Upper lobe of left lung (tissue), 6 donors: ENCODE measurements at regions not wholly inside any gene's neighbourhood (a gene's known extent, or its start where the extent isn't known, plus 50 kb on each side); places are given as distances from the start of the nearest gene placed in this dataset.

ENCODE experiments used
- ATAC-seq, 2 donors: fragments of 200-7000 bp; cut with Tn5 transposase; one replicate each; pipeline ENCODE4 v1.9.1; 2022; ENCODE audit warnings: mild to moderate bottlenecking in 2 of 2, moderate library complexity in 2 of 2; ENCODE audit not compliant: low FRiP score in 2 of 2
- DNase-seq, 2 donors: peaks; one replicate each; pipeline ENCODE4 v3.0.0-alpha.2; 2019 to 2020
- H3K27ac ChIP-seq, 4 donors: fragments of 200-600 bp; sonication (generic); one replicate each; pipeline ENCODE4 v1.5.1; 2016 to 2019
- H3K27me3 ChIP-seq, 4 donors: fragments of 200-600 bp; sonication (generic); one replicate each; pipeline ENCODE4 v1.5.1; 2017 to 2019
- H3K36me3 ChIP-seq, 4 donors: fragments of 200-600 bp; sonication (generic); one replicate each; pipeline ENCODE4 v1.5.1; 2016 to 2019
- H3K4me1 ChIP-seq, 4 donors: fragments of 200-600 bp; sonication (generic); one replicate each; pipeline ENCODE4 v1.5.1; 2018 to 2019
- H3K4me3 ChIP-seq, 4 donors: fragments of 200-600 bp; sonication (generic); one replicate each; pipeline ENCODE4 v1.5.1; 2017 to 2019; ENCODE audit warnings: mild to moderate bottlenecking in 2 of 4, moderate library complexity in 1 of 4
- H3K9me3 ChIP-seq, 4 donors: fragments of 200-600 bp; sonication (generic); one replicate each; pipeline ENCODE4 v1.5.1; 2018 to 2019
- EP300 ChIP-seq, 4 donors: sonication (generic); formaldehyde crosslinking; IDR thresholded peaks; one replicate each; pipeline ENCODE4 v1.5.1; 2017; ENCODE audit warnings: antibody characterized with exemption in 4 of 4, control low read depth in 2 of 4
- POLR2A ChIP-seq, 4 donors: fragments of 450-650 bp; IDR thresholded peaks; one replicate each; pipeline ENCODE4 v1.5.1; 2016 to 2017; ENCODE audit warnings: antibody characterized with exemption in 4 of 4, mild to moderate bottlenecking in 2 of 4
- POLR2AphosphoS5 ChIP-seq, 2 donors: sonication (generic); formaldehyde crosslinking; IDR thresholded peaks; one replicate each; pipeline ENCODE4 v1.5.1; 2017; ENCODE audit warnings: antibody characterized with exemption in 2 of 2
- WGBS, 2 donors: methylation state at CpG; one replicate each; pipeline ENCODE4 v1.1.5; 2017 to 2018; 5-methylcytosine and 5-hydroxymethylcytosine counted together
- TF ChIP-seq, protein P1 (sequence below), 6 experiments: fragments of 450-650 bp in 4 of 6; fragments of 200-600 bp in 2 of 6; sonication (generic) in 2 of 6; IDR thresholded peaks; one replicate each; pipeline ENCODE4 v1.5.1; 2016 to 2019; ENCODE audit warnings: antibody characterized with exemption in 6 of 6
- donor health status: DM: no; HTN: no; CAD: no; lungs with moderate emphysema.
- donor health status: DM: no; HTN: yes; CAD: no; lungs with severe emphysema.

DNA sequence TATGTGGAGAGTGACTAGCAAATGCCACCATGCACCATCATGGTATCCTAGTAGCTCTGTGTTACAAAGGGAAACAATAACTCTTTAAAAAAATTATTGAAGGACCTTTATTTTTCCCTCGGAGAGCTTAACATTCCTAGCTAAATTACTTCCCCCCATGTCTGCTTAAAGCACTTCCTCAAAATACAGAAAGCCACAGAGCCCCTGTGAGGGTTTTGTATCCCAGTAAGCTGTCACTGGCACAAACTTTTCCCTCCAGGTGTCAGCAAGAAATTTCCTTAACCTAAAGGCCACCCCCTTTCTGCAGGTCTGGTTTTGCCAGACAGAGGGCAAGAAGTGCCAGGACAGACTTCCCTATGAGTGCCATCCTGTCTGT lies 340.0 kb upstream of the PRDM1 start:
- WGBS, 2 donors, result 25 to 44% methylated on average over 1 of the region's 1 CpG
- no peak overlapping the region for H3K27ac ChIP-seq
- no peaks in the 10 kb centered on the region for H3K27me3 ChIP-seq
- no peaks in the 10 kb centered on the region for H3K9me3 ChIP-seq
- H3K36me3 ChIP-seq, result no peaks in the 10 kb centered on the region
- ATAC-seq (no peak), DNase-seq (no peak)
- H3K4me3 ChIP-seq, result no peak overlapping the region
- TF ChIP-seq POLR2A (IDR thresholded peaks at IDR 0.05) (no peak), POLR2AphosphoS5 (IDR thresholded peaks at IDR 0.05) (no peak), EP300 (IDR thresholded peaks at IDR 0.05) (no peak)
- TF ChIP-seq, protein P1, sequence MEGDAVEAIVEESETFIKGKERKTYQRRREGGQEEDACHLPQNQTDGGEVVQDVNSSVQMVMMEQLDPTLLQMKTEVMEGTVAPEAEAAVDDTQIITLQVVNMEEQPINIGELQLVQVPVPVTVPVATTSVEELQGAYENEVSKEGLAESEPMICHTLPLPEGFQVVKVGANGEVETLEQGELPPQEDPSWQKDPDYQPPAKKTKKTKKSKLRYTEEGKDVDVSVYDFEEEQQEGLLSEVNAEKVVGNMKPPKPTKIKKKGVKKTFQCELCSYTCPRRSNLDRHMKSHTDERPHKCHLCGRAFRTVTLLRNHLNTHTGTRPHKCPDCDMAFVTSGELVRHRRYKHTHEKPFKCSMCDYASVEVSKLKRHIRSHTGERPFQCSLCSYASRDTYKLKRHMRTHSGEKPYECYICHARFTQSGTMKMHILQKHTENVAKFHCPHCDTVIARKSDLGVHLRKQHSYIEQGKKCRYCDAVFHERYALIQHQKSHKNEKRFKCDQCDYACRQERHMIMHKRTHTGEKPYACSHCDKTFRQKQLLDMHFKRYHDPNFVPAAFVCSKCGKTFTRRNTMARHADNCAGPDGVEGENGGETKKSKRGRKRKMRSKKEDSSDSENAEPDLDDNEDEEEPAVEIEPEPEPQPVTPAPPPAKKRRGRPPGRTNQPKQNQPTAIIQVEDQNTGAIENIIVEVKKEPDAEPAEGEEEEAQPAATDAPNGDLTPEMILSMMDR (IDR thresholded peaks at IDR 0.05), result no peak
- no peaks in the 10 kb centered on the region for H3K4me1 ChIP-seq

DNA sequence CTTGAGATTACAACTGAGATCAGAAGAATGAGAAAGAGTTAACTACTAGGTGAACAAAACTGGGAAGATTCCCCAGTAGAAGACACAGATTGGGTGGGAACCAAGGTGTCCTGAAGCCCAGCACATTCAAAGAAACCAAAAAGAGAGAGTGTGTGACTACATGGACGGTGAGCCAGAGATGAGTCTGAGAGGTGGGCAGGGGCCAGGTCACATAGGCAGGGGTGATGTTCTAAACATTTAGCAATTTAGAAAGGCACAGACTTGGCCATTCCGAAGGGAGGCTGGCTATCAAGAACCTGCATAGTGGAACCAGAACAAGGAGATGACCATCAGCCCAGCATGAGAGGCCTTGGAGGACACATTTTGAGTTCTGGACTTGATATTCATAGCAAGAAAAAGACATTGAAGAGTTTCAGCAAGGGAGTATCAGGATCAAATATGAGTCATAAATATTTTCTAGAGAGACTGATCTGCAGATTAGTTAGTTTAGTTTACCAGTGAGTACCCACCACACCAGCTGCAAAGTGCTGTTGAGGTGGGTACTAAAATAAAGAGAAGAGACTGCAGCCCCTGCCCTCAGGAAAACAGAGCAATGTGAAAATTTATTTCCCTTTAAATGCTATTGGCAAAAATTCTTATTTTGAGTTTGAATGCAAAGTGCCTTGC lies 340.5 kb upstream of the PRDM1 start:
- WGBS, 2 donors, result 96 to 100% methylated on average over 2 of the region's 2 CpGs
- TF ChIP-seq, protein P1 (IDR thresholded peaks at IDR 0.05), result no peak
- no peak for TF ChIP-seq POLR2A (IDR thresholded peaks at IDR 0.05)
- TF ChIP-seq POLR2AphosphoS5 (IDR thresholded peaks at IDR 0.05), result no peak
- no peak for TF ChIP-seq EP300 (IDR thresholded peaks at IDR 0.05)
- ATAC-seq (no peak), DNase-seq (no peak)
- Histone ChIP-seq H3K27me3 (no peaks in the 10 kb centered on the region), H3K4me1 (no peaks in the 10 kb centered on the region), H3K4me3 (no peak overlapping the region), H3K36me3 (no peaks in the 10 kb centered on the region), H3K9me3 (no peaks in the 10 kb centered on the region), H3K27ac (no peak overlapping the region)

GRCh38 chr6:105744815-105745214 lies 341.3 kb upstream of the PRDM1 start:
- H3K4me1 ChIP-seq, result no peaks in the 10 kb centered on the region
- no peaks in the 10 kb centered on the region for H3K36me3 ChIP-seq
- DNase-seq (no peak), ATAC-seq (no peak)
- no peak for TF ChIP-seq POLR2AphosphoS5 (IDR thresholded peaks at IDR 0.05)
- no peak overlapping the region for H3K4me3 ChIP-seq
- 78 to 85% methylated on average over 1 of the region's 1 CpG for WGBS, 2 donors
- H3K9me3 ChIP-seq, result no peaks in the 10 kb centered on the region
- H3K27ac ChIP-seq, result no peak overlapping the region
- H3K27me3 ChIP-seq, result no peaks in the 10 kb centered on the region

- TF ChIP-seq POLR2AphosphoS5 (IDR thresholded peaks at IDR 0.05) (no peak), EP300 (IDR thresholded peaks at IDR 0.05) (no peak), POLR2A (IDR thresholded peaks at IDR 0.05) (no peak)
- TF ChIP-seq, protein P1 (IDR thresholded peaks at IDR 0.05), result no peak
- ATAC-seq (no peak), DNase-seq (no peak)
- Histone ChIP-seq H3K27ac (no peak overlapping the region), H3K9me3 (no peaks in the 10 kb centered on the region), H3K4me3 (no peak overlapping the region), H3K4me1 (no peaks in the 10 kb centered on the region), H3K27me3 (no peaks in the 10 kb centered on the region), H3K36me3 (no peaks in the 10 kb centered on the region)
- WGBS, 2 donors, result 76 to 77% methylated on average over 7 of the region's 7 CpGs
These were observed 338.2 kb upstream of the PREP start for GRCh38 chr6:105740946-105741645.

DNA sequence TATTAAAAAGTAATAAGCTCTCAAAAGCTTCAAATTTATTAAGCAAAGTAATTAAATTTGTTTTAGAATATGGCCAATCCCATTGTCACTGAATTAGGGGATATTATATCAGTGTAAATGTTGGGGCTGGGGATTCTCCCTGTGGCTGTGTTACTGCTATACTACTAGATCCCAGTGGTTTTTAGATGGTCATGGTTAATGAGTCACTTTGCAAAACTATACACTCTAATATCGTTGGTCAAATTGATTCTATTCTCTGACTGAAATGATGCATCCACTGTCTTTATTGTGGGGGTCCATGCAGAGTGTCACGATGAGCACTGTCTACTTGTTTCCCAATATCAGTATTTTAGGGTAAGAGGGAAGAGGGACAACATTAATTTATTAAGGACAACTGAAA lies 336.9 kb upstream of the PREP start:
- Histone ChIP-seq H3K36me3 (no peaks in the 10 kb centered on the region), H3K27ac (no peak overlapping the region), H3K4me1 (no peaks in the 10 kb centered on the region), H3K9me3 (no peaks in the 10 kb centered on the region), H3K27me3 (no peaks in the 10 kb centered on the region), H3K4me3 (no peak overlapping the region)
- whole genome bisulfite sequencing, 2 donors, result 81 to 88% methylated on average over 2 of the region's 2 CpGs
- DNase-seq (no peak), ATAC-seq (no peak)
- TF ChIP-seq POLR2A (IDR thresholded peaks at IDR 0.05), result no peak
- no peak for TF ChIP-seq EP300 (IDR thresholded peaks at IDR 0.05)
- TF ChIP-seq, protein P1 (IDR thresholded peaks at IDR 0.05), result no peak
- no peak for TF ChIP-seq POLR2AphosphoS5 (IDR thresholded peaks at IDR 0.05)
